ENCODE measurements at regions not wholly inside any gene's neighbourhood (a gene's known extent, or its start where the extent isn't known, plus 50 kb on each side); places are given as distances from the start of the nearest gene placed in this dataset.

- TF ChIP-seq, protein P1, sequence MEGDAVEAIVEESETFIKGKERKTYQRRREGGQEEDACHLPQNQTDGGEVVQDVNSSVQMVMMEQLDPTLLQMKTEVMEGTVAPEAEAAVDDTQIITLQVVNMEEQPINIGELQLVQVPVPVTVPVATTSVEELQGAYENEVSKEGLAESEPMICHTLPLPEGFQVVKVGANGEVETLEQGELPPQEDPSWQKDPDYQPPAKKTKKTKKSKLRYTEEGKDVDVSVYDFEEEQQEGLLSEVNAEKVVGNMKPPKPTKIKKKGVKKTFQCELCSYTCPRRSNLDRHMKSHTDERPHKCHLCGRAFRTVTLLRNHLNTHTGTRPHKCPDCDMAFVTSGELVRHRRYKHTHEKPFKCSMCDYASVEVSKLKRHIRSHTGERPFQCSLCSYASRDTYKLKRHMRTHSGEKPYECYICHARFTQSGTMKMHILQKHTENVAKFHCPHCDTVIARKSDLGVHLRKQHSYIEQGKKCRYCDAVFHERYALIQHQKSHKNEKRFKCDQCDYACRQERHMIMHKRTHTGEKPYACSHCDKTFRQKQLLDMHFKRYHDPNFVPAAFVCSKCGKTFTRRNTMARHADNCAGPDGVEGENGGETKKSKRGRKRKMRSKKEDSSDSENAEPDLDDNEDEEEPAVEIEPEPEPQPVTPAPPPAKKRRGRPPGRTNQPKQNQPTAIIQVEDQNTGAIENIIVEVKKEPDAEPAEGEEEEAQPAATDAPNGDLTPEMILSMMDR (IDR thresholded peaks at IDR 0.05; ENCODE audit: low read depth, low read length, missing input control), result no peak
- TF ChIP-seq NR2F2 (IDR thresholded peaks at IDR 0.05), result no peak
- TF ChIP-seq REST (IDR thresholded peaks at IDR 0.05), result no peak
These were observed 144.0 kb upstream of the GRIK2 start for GRCh38 chr6:101249470-101249869.
